ENCODE measurements at regions not wholly inside any gene's neighbourhood (a gene's known extent, or its start where the extent isn't known, plus 50 kb on each side); places are given as distances from the start of the nearest gene placed in this dataset.
"Not testable (repeated sequence)": the region's sequence is repeated elsewhere in the genome, so short reads cannot be mapped to it uniquely, and the experiment has no call there.

- H3K9me3 ChIP-seq: no peaks in the 10 kb centered on the region
- WGBS, 2 donors: 53 to 59% methylated on average over 10 of the region's 10 CpGs
- TF ChIP-seq POLR2A (IDR thresholded peaks at IDR 0.05) (no peak), EP300 (IDR thresholded peaks at IDR 0.05) (no peak)
- H3K4me3 ChIP-seq: no peak overlapping the region
- H3K36me3 ChIP-seq: no peaks in the 10 kb centered on the region
- peaks cover 0 to 27% (median 6%) of the 10 kb centered on the region in 4 donors for H3K4me1 ChIP-seq
- peak in 1 of 2 donors; percentile 16 for DNase-seq (ENCODE audit: low spot score in 2 of 2)
- no peaks in the 10 kb centered on the region for H3K27me3 ChIP-seq
- peak overlapping the region in 2 of 4 donors; percentile 22 to 54 for H3K27ac ChIP-seq
Measured at GRCh38 chr7:39758234-39758970, 135.0 kb downstream of the RALA start.

- no peaks in the 10 kb centered on the region for H3K9me3 ChIP-seq
- H3K27me3 ChIP-seq: no peaks in the 10 kb centered on the region
- DNase-seq (ENCODE audit: low spot score in 2 of 2): no peak
- peaks cover 0 to 2% (median 0%) of the 10 kb centered on the region in 3 donors for H3K36me3 ChIP-seq
- H3K4me3 ChIP-seq: no peak overlapping the region
- 70 to 73% methylated on average over 6 of the region's 6 CpGs for WGBS, 2 donors
- H3K27ac ChIP-seq: no peak overlapping the region
- peaks cover 0 to 16% (median 0%) of the 10 kb centered on the region in 4 donors for H3K4me1 ChIP-seq
- TF ChIP-seq EP300 (IDR thresholded peaks at IDR 0.05): no peak
- TF ChIP-seq CTCF (IDR thresholded peaks at IDR 0.05): no peak
- no peak for TF ChIP-seq POLR2A (IDR thresholded peaks at IDR 0.05)
Measured at GRCh38 chr7:39761449-39761848, 138.1 kb downstream of the RALA start.

DNA sequence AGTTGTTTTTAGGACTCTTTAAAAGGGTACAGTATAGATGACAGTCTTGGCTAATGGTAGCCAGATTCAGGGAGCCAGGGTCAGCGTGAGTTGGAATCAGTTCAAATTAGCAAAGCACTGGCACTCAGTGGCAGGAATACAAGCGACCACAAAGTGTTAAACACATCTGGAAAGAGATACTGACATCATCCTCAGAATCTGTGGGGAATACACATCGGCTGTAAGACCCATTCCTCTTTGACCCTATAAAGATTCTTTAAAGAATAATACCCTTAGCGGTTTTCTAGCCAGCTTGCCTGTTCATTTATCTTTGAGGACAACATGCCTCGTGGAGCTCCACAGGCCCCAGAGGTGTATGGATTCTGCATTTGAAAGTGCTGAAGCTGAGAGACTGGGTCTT is 139.1 kb downstream of the RALA start:
- not testable (repeated sequence) for H3K27me3 ChIP-seq; H3K9me3 ChIP-seq; DNase-seq (ENCODE audit: low spot score in 2 of 2); H3K27ac ChIP-seq; H3K36me3 ChIP-seq; H3K4me3 ChIP-seq
- 38 to 58% methylated on average over 5 of the region's 5 CpGs for WGBS, 2 donors
- H3K4me1 ChIP-seq: peaks cover 0 to 10% (median 0%) of the 10 kb centered on the region in 4 donors

DNA sequence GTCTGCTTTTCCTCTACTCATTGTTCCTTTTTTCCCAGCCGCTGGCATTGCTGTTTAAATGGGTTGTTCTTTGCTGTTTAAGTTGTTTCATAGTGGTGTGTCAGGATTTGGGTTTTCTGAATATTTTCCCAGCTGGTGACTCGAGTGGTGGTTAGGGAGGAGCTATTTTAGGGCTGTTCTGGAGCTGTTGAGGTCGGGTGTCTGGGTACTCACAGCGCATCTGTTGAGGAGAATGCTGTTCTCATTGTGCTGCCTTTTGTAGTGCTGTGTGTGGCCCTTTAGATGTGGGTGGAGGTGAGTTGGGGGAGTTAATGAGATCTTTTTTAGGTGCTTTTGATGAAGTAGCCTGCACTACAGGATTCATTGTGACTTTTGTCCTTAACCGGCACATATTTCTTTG is 139.5 kb downstream of the RALA start:
- peaks cover 0 to 11% (median 0%) of the 10 kb centered on the region in 3 donors for H3K36me3 ChIP-seq
- H3K4me3 ChIP-seq; H3K27ac ChIP-seq; H3K27me3 ChIP-seq; H3K4me1 ChIP-seq; DNase-seq (ENCODE audit: low spot score in 2 of 2); H3K9me3 ChIP-seq: not testable (repeated sequence)
- 45 to 52% methylated on average over 5 of the region's 5 CpGs for WGBS, 2 donors

GRCh38 chr7:39765833-39766232 is 142.5 kb downstream of the RALA start:
- WGBS, 2 donors: 86 to 91% methylated on average over 4 of the region's 4 CpGs
- not testable (repeated sequence) for H3K4me3 ChIP-seq; H3K9me3 ChIP-seq; DNase-seq (ENCODE audit: low spot score in 2 of 2); H3K27ac ChIP-seq; H3K27me3 ChIP-seq; H3K4me1 ChIP-seq
- H3K36me3 ChIP-seq: peaks cover 0 to 31% (median 0%) of the 10 kb centered on the region in 3 donors

- 78% methylated on average over 4 of the region's 4 CpGs for WGBS, 2 donors
- H3K4me3 ChIP-seq; H3K9me3 ChIP-seq; H3K27ac ChIP-seq; DNase-seq (ENCODE audit: low spot score in 2 of 2); H3K4me1 ChIP-seq; H3K27me3 ChIP-seq: not testable (repeated sequence)
- H3K36me3 ChIP-seq: peaks cover 0 to 54% (median 0%) of the 10 kb centered on the region in 3 donors
Measured at GRCh38 chr7:39768439-39768838, 145.1 kb downstream of the RALA start.

DNA sequence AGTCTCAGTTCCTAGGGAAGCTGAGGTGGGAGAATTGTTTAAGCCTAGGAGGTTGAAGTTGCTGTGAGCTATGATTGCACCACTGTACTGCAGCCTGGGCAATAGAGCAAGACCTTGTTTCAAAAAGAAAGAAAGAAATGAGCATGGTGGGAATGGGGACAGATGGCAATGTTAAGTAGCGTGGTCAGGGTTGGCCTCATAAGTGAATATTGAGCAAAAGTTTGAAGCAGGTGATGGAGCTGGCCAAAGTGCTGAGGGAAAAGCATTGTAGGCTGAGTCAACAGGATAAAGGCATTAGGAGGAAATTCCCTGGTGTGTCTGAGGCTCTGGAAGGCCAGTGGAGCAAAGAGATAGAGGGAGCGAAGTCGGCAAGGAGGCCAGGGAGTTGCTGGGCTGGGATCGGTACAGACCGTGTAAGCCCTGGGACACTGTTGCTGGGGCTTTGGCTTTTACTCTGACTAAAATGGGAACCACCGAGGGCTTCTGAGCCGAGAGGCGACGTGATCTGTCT is 151.0 kb downstream of the RALA start:
- not testable (repeated sequence) for DNase-seq (ENCODE audit: low spot score in 2 of 2); H3K9me3 ChIP-seq; H3K4me1 ChIP-seq; H3K4me3 ChIP-seq; H3K27ac ChIP-seq; H3K27me3 ChIP-seq
- WGBS, 2 donors: 91 to 92% methylated on average over 9 of the region's 9 CpGs
- peaks cover 0 to 40% (median 0%) of the 10 kb centered on the region in 3 donors for H3K36me3 ChIP-seq

- not testable (repeated sequence) for H3K27ac ChIP-seq; H3K4me3 ChIP-seq; H3K9me3 ChIP-seq; H3K27me3 ChIP-seq; H3K4me1 ChIP-seq; DNase-seq (ENCODE audit: low spot score in 2 of 2)
- peaks cover 0 to 31% (median 0%) of the 10 kb centered on the region in 3 donors for H3K36me3 ChIP-seq
- 90 to 100% methylated on average over 2 to 4 of the region's 4 CpGs for WGBS, 2 donors
Measured at GRCh38 chr7:39781557-39781956, 158.2 kb downstream of the RALA start.

GRCh38 chr7:39786440-39786839 is 163.1 kb downstream of the RALA start:
- WGBS, 2 donors: 81 to 86% methylated on average over 3 of the region's 3 CpGs
- H3K36me3 ChIP-seq: peaks cover 0 to 41% (median 0%) of the 10 kb centered on the region in 3 donors
- H3K4me3 ChIP-seq; H3K4me1 ChIP-seq; H3K27me3 ChIP-seq; H3K9me3 ChIP-seq; DNase-seq (ENCODE audit: low spot score in 2 of 2); H3K27ac ChIP-seq: not testable (repeated sequence)

- not testable (repeated sequence) for H3K4me1 ChIP-seq; H3K4me3 ChIP-seq; H3K27me3 ChIP-seq; H3K27ac ChIP-seq; H3K9me3 ChIP-seq; DNase-seq (ENCODE audit: low spot score in 2 of 2)
- H3K36me3 ChIP-seq: peaks cover 0 to 55% (median 0%) of the 10 kb centered on the region in 3 donors
- WGBS, 2 donors: 79 to 88% methylated on average over 4 of the region's 4 CpGs
Measured at GRCh38 chr7:39791035-39791434, 159.0 kb upstream of the CDK13 start.

GRCh38 chr7:39791911-39792310 is 158.1 kb upstream of the CDK13 start:
- 62 to 80% methylated on average over 6 to 10 of the region's 16 CpGs for WGBS, 2 donors
- H3K4me1 ChIP-seq: not testable (repeated sequence)

DNA sequence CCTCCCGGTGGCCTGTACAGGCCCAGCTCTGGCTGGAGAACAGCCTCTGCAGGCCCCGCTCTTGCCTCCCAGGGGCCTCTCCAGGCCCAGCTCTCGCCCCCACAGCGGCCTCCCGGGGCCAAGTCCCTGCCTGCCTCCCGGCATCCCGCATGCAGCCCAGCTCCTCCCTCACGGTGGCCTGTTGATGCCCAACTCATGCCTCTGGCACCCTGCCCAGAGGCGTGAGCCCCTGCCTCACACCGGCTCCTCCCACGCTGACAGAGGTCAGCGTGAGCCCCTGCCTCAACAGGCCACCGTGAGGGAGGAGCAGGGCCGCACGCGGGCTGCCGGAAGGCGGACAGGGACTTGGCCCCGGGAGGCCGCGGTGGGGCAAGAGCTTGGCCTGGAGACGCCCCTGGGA is 157.0 kb upstream of the CDK13 start:
- DNase-seq (ENCODE audit: low spot score in 2 of 2); H3K4me3 ChIP-seq; H3K27me3 ChIP-seq; H3K27ac ChIP-seq; H3K9me3 ChIP-seq; H3K4me1 ChIP-seq: not testable (repeated sequence)
- peaks cover 0 to 55% (median 0%) of the 10 kb centered on the region in 3 donors for H3K36me3 ChIP-seq
- WGBS, 2 donors: 79 to 89% methylated on average over 5 to 22 of the region's 22 CpGs

More at GRCh38 chr7:39791911-39792310, 158.1 kb upstream of the CDK13 start:
- peaks cover 0 to 59% (median 0%) of the 10 kb centered on the region in 3 donors for H3K36me3 ChIP-seq
- not testable (repeated sequence) for H3K27ac ChIP-seq; H3K27me3 ChIP-seq; DNase-seq (ENCODE audit: low spot score in 2 of 2); H3K4me3 ChIP-seq; H3K9me3 ChIP-seq

Measured in tibial nerve (tissue), 4 donors.